Chondrocyte (in vitro differentiated cells): ENCODE measurements at regions not wholly inside any gene's neighbourhood (a gene's known extent, or its start where the extent isn't known, plus 50 kb on each side); places are given as distances from the start of the nearest gene placed in this dataset.

Source experiments
- DNase-seq: peaks from one replicate; pipeline ENCODE4 v3.0.0; 2021; ENCODE audit warnings: mixed read lengths, low spot score
- H3K27ac Mint-ChIP-seq: one replicate; pipeline ENCODE4 v1.8.0; 2021; ENCODE audit warnings: mild to moderate bottlenecking, moderate library complexity, mixed read lengths; ENCODE audit not compliant: unreplicated experiment
- H3K27me3 Mint-ChIP-seq: 2 replicates; pipeline ENCODE4 v1.8.0; 2021; ENCODE audit warnings: low read depth, mixed read lengths
- H3K36me3 Mint-ChIP-seq: 2 replicates; pipeline ENCODE4 v1.8.0; 2021; ENCODE audit warnings: low read depth, mixed read lengths
- H3K4me1 Mint-ChIP-seq: 2 replicates; pipeline ENCODE4 v1.8.0; 2021; ENCODE audit warnings: low read depth, mild to moderate bottlenecking, mixed read lengths
- H3K4me3 Mint-ChIP-seq: one replicate; pipeline ENCODE4 v1.8.0; 2021; ENCODE audit warnings: mild to moderate bottlenecking, moderate library complexity, mixed read lengths; ENCODE audit not compliant: unreplicated experiment
- H3K9me3 Mint-ChIP-seq: 2 replicates; pipeline ENCODE4 v1.8.0; 2021; ENCODE audit warnings: low read depth, mixed read lengths
- CTCF ChIP-seq: fragments of 200-600 bp; sonication (generic); IDR thresholded peaks from 2 replicates; pipeline ENCODE4 v1.5.0; 2021; ENCODE audit warnings: antibody characterized with exemption, mild to moderate bottlenecking, moderate library complexity

GRCh38 chr10:93175490-93175889 is 101.8 kb downstream of the CYP26A1 start:
- H3K36me3 Mint-ChIP-seq, result peaks cover under 1% of the 10 kb centered on the region
- no peak overlapping the region for H3K27ac Mint-ChIP-seq
- no peaks in the 10 kb centered on the region for H3K4me1 Mint-ChIP-seq
- H3K4me3 Mint-ChIP-seq, result no peak overlapping the region
- H3K9me3 Mint-ChIP-seq, result peaks cover 4% of the 10 kb centered on the region
- H3K27me3 Mint-ChIP-seq, result peaks cover 3% of the 10 kb centered on the region
- no peak for TF ChIP-seq CTCF
- no peak for DNase-seq

GRCh38 chr10:93177511-93177910 is 103.8 kb downstream of the CYP26A1 start:
- no peaks in the 10 kb centered on the region for H3K9me3 Mint-ChIP-seq
- no peaks in the 10 kb centered on the region for H3K36me3 Mint-ChIP-seq
- no peak for TF ChIP-seq CTCF
- DNase-seq, result no peak
- H3K4me1 Mint-ChIP-seq, result peaks cover 3% of the 10 kb centered on the region
- H3K27ac Mint-ChIP-seq, result no peak overlapping the region
- H3K4me3 Mint-ChIP-seq, result no peak overlapping the region
- peaks cover 3% of the 10 kb centered on the region for H3K27me3 Mint-ChIP-seq

GRCh38 chr10:93178226-93178625 is 104.5 kb downstream of the CYP26A1 start:
- H3K27ac Mint-ChIP-seq, result no peak overlapping the region
- peaks cover 3% of the 10 kb centered on the region for H3K4me1 Mint-ChIP-seq
- no peak overlapping the region for H3K4me3 Mint-ChIP-seq
- no peaks in the 10 kb centered on the region for H3K36me3 Mint-ChIP-seq
- DNase-seq, result no peak
- TF ChIP-seq CTCF, result no peak
- H3K9me3 Mint-ChIP-seq, result no peaks in the 10 kb centered on the region
- peaks cover 3% of the 10 kb centered on the region for H3K27me3 Mint-ChIP-seq

- Mint-ChIP-seq H3K27ac (peak overlapping the region; percentile 39), H3K4me3 (no peak overlapping the region), H3K9me3 (peaks cover 4% of the 10 kb centered on the region), H3K36me3 (peaks cover 2% of the 10 kb centered on the region), H3K4me1 (peaks cover 3% of the 10 kb centered on the region), H3K27me3 (peaks cover 5% of the 10 kb centered on the region)
- no peak for TF ChIP-seq CTCF
- no peak for DNase-seq
Measured at GRCh38 chr10:93180482-93180931, 106.8 kb downstream of the CYP26A1 start.

GRCh38 chr10:93181271-93182048 is 107.8 kb downstream of the CYP26A1 start:
- Mint-ChIP-seq H3K4me1 (peaks cover 3% of the 10 kb centered on the region), H3K36me3 (peaks cover 2% of the 10 kb centered on the region), H3K9me3 (peaks cover 4% of the 10 kb centered on the region)

More at GRCh38 chr10:93181271-93182048, 107.8 kb downstream of the CYP26A1 start:
- DNase-seq, result no peak
- Mint-ChIP-seq H3K27me3 (peaks cover 5% of the 10 kb centered on the region), H3K4me3 (no peak overlapping the region), H3K27ac (no peak overlapping the region)
- no peak for TF ChIP-seq CTCF
